Calu3 (cell line): ENCODE measurements at regions not wholly inside any gene's neighbourhood (a gene's known extent, or its start where the extent isn't known, plus 50 kb on each side); places are given as distances from the start of the nearest gene placed in this dataset.

ENCODE experiments used
- BruUV-seq: library from RNA; stranded (reverse); fragments of 400-500 nt; replicated peaks from 2 replicates; lab custom pipeline; 2021; lab: Mats Ljungman, UMichigan
- CTCF ChIA-PET: fragments of 300-600 bp; sonication (Branson Sonifier 250); formaldehyde crosslinking; loops from one replicate; lab custom pipeline; 2022; ENCODE audit warnings: antibody characterized with exemption; lab: Charles Lee
- DNase-seq: peaks from one replicate; pipeline ENCODE4 v3.0.0; 2022
- H3K27ac Mint-ChIP-seq: one replicate; pipeline ENCODE4 v1.8.0; 2022; ENCODE audit warnings: mixed read lengths; ENCODE audit not compliant: unreplicated experiment
- H3K27me3 Mint-ChIP-seq: one replicate; pipeline ENCODE4 v1.8.0; 2022; ENCODE audit warnings: mixed read lengths; ENCODE audit not compliant: unreplicated experiment
- H3K36me3 Mint-ChIP-seq: one replicate; pipeline ENCODE4 v1.8.0; 2022; ENCODE audit warnings: mild to moderate bottlenecking, moderate library complexity, mixed read lengths; ENCODE audit not compliant: insufficient read depth, unreplicated experiment
- H3K4me1 Mint-ChIP-seq: one replicate; pipeline ENCODE4 v1.8.0; 2022; ENCODE audit warnings: mild to moderate bottlenecking, low read depth, mixed read lengths; ENCODE audit not compliant: unreplicated experiment
- H3K4me3 Mint-ChIP-seq: one replicate; pipeline ENCODE4 v1.8.0; 2022; ENCODE audit warnings: mild to moderate bottlenecking, low read depth, moderate library complexity, mixed read lengths; ENCODE audit not compliant: unreplicated experiment
- H3K9me3 Mint-ChIP-seq: one replicate; pipeline ENCODE4 v1.8.0; 2022; ENCODE audit warnings: low read depth, mixed read lengths; ENCODE audit not compliant: unreplicated experiment
- CTCF ChIP-seq: fragments of 200-600 bp; IDR thresholded peaks from one replicate; pipeline ENCODE4 v1.8.0; 2022; ENCODE audit warnings: antibody characterized with exemption; ENCODE audit not compliant: unreplicated experiment
- intact Hi-C: fragments of 100-400 bp; cut with micrococcal nuclease; formaldehyde crosslinking; loops from one replicate; pipeline ENCODE4 v1.10.0; 2022; ENCODE audit not compliant: unreplicated experiment

DNA sequence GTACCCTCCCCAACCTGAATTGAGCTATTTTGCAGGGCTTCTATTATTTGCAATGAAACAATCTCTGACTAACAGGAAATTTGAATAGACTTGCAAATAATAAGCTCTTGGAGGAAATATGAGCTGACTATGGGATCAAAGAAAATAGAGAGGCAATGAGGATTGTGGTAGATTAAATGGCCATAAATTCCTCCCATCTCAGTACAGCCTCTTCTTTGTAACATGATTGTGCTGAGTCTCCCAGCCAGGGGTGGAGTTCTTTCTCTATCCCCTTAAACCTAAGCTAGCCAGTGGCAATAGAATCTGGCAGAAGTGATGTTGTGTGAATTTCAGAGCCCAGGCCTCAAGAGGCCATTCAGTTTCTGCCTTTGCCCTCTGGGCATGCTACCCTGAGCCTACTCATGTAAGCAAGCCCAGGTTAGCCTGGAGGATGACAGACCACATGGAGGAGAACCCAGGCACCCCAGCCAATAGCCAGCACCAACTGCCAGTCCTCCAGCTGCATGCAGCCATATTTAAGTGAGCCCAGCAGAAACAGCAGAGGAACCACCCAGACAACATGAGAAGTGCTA lies 86.8 kb upstream of the TP53I11 start:
- peaks cover 3% of the 10 kb centered on the region for H3K9me3 Mint-ChIP-seq
- intact Hi-C loops = no loop called here
- H3K36me3 Mint-ChIP-seq = no peaks in the 10 kb centered on the region
- H3K4me1 Mint-ChIP-seq = no peaks in the 10 kb centered on the region
- TF ChIP-seq CTCF = no peak
- H3K27me3 Mint-ChIP-seq = peaks cover 90% of the 10 kb centered on the region
- no peak overlapping the region for H3K27ac Mint-ChIP-seq
- BruUV-seq = no TSS peak
- no peak overlapping the region for H3K4me3 Mint-ChIP-seq
- CTCF ChIA-PET = no interaction called here
- no peak for DNase-seq

DNA sequence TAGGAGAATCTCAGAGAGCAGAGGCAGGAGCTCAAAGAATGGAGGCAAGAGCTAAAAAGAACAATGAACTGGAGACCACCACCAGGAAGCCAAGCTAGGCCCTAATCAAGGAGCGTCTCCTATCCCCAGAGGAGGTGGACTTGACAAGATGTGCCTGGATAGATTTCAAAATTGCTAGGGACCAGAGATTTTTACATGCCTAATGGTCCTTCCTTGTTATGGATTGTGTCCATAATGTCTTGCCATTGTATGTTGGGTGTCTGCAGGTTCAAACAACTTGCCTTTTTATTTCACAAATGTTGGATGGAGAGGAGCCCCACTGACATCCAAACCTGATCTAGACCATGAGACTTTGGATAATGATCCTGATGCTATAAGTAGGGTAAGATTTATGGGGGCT lies 88.2 kb upstream of the TP53I11 start:
- intact Hi-C loops = no loop called here
- no peak overlapping the region for H3K4me3 Mint-ChIP-seq
- CTCF ChIA-PET = no interaction called here
- no peak for TF ChIP-seq CTCF
- H3K4me1 Mint-ChIP-seq = no peaks in the 10 kb centered on the region
- DNase-seq = no peak
- no TSS peak for BruUV-seq
- H3K27me3 Mint-ChIP-seq = peaks cover 82% of the 10 kb centered on the region
- H3K36me3 Mint-ChIP-seq = no peaks in the 10 kb centered on the region
- H3K9me3 Mint-ChIP-seq = peaks cover 3% of the 10 kb centered on the region
- no peak overlapping the region for H3K27ac Mint-ChIP-seq

- TF ChIP-seq CTCF = no peak
- Mint-ChIP-seq H3K27ac (no peak overlapping the region), H3K9me3 (peaks cover 3% of the 10 kb centered on the region), H3K27me3 (peaks cover 80% of the 10 kb centered on the region), H3K4me3 (no peak overlapping the region), H3K4me1 (peaks cover 11% of the 10 kb centered on the region), H3K36me3 (no peaks in the 10 kb centered on the region)
- no peak for DNase-seq
- intact Hi-C loops = loop anchor here (10.0 kb wide), 1 partner anchor 87 kb away; the partner anchor contains the start of gene TP53I11
- CTCF ChIA-PET = no interaction called here
- no TSS peak for BruUV-seq
Observed at GRCh38 chr11:45041596-45041995, 90.9 kb upstream of the TP53I11 start.

- intact Hi-C loops = loop anchor here (10.0 kb wide), 1 partner anchor 88 kb away; the partner anchor contains the start of gene TP53I11
- Mint-ChIP-seq H3K4me3 (no peak overlapping the region), H3K27me3 (peaks cover 71% of the 10 kb centered on the region), H3K27ac (no peak overlapping the region), H3K36me3 (no peaks in the 10 kb centered on the region), H3K4me1 (peaks cover 11% of the 10 kb centered on the region), H3K9me3 (peaks cover 3% of the 10 kb centered on the region)
- BruUV-seq = no TSS peak
- CTCF ChIA-PET = no interaction called here
- no peak for DNase-seq
- TF ChIP-seq CTCF = no peak
Observed at GRCh38 chr11:45042560-45042959, 91.9 kb upstream of the TP53I11 start.
